Stomach (tissue), 4 donors: ENCODE measurements at regions not wholly inside any gene's neighbourhood (a gene's known extent, or its start where the extent isn't known, plus 50 kb on each side); places are given as distances from the start of the nearest gene placed in this dataset.

ENCODE experiments used
- POLR2A ChIP-seq, 4 donors: fragments of 450-650 bp; IDR thresholded peaks; one replicate each; pipeline ENCODE4 v1.6.1; 2016; ENCODE audit warnings: antibody characterized with exemption in 4 of 4, control low read depth in 2 of 4, mild to moderate bottlenecking in 1 of 4, moderate library complexity in 1 of 4
- POLR2AphosphoS5 ChIP-seq, 3 donors: sonication (generic); formaldehyde crosslinking; IDR thresholded peaks; one replicate each; pipeline ENCODE4 v1.6.1; 2016; ENCODE audit warnings: antibody characterized with exemption in 3 of 3
- TF ChIP-seq, protein P1 (sequence below), 7 experiments: fragments of 450-650 bp in 4 of 7; fragments of 200-600 bp in 3 of 7; sonication (generic) in 3 of 7; IDR thresholded peaks; one replicate each; pipeline ENCODE4 v1.5.1; 2016 to 2019; ENCODE audit warnings: antibody characterized with exemption in 7 of 7, control low read depth in 2 of 7, mild to moderate bottlenecking in 1 of 7

DNA sequence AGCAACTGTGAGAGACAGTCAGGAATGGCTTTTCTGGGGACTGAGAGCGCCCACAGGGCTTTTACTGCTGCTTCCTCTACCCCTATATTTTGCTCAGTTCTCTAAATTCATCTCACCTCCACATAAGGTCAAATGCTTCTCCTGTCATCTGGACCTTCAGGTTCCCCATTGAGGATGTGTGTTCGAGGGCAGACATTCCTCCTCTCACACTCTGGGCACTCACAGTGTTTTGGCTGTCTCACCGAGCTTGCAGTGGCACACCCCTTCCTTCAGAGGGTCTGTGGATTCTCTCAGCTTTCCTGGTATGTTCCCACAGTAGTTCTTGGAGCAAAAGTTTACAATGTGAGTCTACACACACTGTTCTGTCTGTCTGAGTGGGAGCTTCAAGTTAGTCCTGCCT, 127.8 kb upstream of the GLRA1 start:
- TF ChIP-seq POLR2AphosphoS5 (IDR thresholded peaks at IDR 0.05) (no peak), POLR2A (IDR thresholded peaks at IDR 0.05) (no peak)
- TF ChIP-seq, protein P1, sequence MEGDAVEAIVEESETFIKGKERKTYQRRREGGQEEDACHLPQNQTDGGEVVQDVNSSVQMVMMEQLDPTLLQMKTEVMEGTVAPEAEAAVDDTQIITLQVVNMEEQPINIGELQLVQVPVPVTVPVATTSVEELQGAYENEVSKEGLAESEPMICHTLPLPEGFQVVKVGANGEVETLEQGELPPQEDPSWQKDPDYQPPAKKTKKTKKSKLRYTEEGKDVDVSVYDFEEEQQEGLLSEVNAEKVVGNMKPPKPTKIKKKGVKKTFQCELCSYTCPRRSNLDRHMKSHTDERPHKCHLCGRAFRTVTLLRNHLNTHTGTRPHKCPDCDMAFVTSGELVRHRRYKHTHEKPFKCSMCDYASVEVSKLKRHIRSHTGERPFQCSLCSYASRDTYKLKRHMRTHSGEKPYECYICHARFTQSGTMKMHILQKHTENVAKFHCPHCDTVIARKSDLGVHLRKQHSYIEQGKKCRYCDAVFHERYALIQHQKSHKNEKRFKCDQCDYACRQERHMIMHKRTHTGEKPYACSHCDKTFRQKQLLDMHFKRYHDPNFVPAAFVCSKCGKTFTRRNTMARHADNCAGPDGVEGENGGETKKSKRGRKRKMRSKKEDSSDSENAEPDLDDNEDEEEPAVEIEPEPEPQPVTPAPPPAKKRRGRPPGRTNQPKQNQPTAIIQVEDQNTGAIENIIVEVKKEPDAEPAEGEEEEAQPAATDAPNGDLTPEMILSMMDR (IDR thresholded peaks at IDR 0.05) = no peak
